GM12892 (cell line): ENCODE measurements at regions not wholly inside any gene's neighbourhood (a gene's known extent, or its start where the extent isn't known, plus 50 kb on each side); places are given as distances from the start of the nearest gene placed in this dataset.

Experiments used
- POLR2A ChIP-seq: IDR thresholded peaks from 2 replicates; pipeline ENCODE4 v1.6.1; 2011; ENCODE audit warnings: low read depth, low read length, control low read depth
- POLR2AphosphoS5 ChIP-seq: IDR thresholded peaks from 2 replicates; pipeline ENCODE4 v1.6.1; 2011; ENCODE audit warnings: low read depth, low read length, control low read depth

- TF ChIP-seq POLR2A (no peak), POLR2AphosphoS5 (no peak)
These were observed 290.6 kb upstream of the ZNF337 start for GRCh38 chr20:25987073-25987927.
